ENCODE measurements at regions not wholly inside any gene's neighbourhood (a gene's known extent, or its start where the extent isn't known, plus 50 kb on each side); places are given as distances from the start of the nearest gene placed in this dataset.

DNA sequence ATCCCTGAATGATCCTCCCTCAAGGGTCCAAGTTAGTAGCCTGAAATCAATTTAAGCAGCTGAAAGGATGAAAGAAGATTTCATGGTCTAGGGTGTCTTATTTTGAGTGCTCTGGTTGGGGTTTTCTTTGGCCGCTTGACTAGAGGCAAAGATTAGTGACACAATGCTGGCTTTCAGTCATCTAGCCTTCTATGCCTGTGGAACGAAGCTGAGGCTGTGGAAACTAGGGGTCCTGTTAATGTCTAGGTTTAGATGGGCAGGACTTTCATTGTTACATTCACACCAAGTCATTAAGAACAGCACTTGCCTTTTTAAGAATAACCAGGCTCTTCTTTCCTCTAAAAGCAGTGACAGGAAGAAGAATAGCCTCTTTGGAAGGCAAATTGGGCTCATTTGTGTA is 253.8 kb upstream of the E2F7 start:
- TF ChIP-seq, protein P1, sequence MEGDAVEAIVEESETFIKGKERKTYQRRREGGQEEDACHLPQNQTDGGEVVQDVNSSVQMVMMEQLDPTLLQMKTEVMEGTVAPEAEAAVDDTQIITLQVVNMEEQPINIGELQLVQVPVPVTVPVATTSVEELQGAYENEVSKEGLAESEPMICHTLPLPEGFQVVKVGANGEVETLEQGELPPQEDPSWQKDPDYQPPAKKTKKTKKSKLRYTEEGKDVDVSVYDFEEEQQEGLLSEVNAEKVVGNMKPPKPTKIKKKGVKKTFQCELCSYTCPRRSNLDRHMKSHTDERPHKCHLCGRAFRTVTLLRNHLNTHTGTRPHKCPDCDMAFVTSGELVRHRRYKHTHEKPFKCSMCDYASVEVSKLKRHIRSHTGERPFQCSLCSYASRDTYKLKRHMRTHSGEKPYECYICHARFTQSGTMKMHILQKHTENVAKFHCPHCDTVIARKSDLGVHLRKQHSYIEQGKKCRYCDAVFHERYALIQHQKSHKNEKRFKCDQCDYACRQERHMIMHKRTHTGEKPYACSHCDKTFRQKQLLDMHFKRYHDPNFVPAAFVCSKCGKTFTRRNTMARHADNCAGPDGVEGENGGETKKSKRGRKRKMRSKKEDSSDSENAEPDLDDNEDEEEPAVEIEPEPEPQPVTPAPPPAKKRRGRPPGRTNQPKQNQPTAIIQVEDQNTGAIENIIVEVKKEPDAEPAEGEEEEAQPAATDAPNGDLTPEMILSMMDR (IDR thresholded peaks at IDR 0.05) = no peak
- no peak for TF ChIP-seq POLR2A (IDR thresholded peaks at IDR 0.05)

Data from adrenal gland (tissue), 5 donors.